Inferior parietal cortex (tissue), 1 donor: ENCODE measurements at regions not wholly inside any gene's neighbourhood (a gene's known extent, or its start where the extent isn't known, plus 50 kb on each side); places are given as distances from the start of the nearest gene placed in this dataset.
"Not testable (repeated sequence)": the region's sequence is repeated elsewhere in the genome, so short reads cannot be mapped to it uniquely, and the experiment has no call there.

ENCODE experiments used
- DNase-seq: peaks from one replicate; pipeline ENCODE4 v3.0.0-alpha.2; 2016; ENCODE audit errors: extremely low spot score

GRCh38 chr20:53773792-53774401 lies 180.3 kb upstream of the ZNF217 start:
- no peak for DNase-seq

GRCh38 chr20:53773066-53773791 lies 179.6 kb upstream of the ZNF217 start:
- not testable (repeated sequence) for DNase-seq

GRCh38 chr20:53769041-53769440 lies 175.4 kb upstream of the ZNF217 start:
- DNase-seq: no peak

- no peak for DNase-seq
These were observed 174.7 kb upstream of the ZNF217 start for GRCh38 chr20:53768329-53768728.

- no peak for DNase-seq
These were observed 173.7 kb upstream of the ZNF217 start for GRCh38 chr20:53767206-53767930.

- no peak for DNase-seq
These were observed 170.8 kb upstream of the ZNF217 start for GRCh38 chr20:53764415-53764800.

- DNase-seq: no peak
These were observed 170.2 kb upstream of the ZNF217 start for GRCh38 chr20:53763707-53764414.

GRCh38 chr20:53762423-53762798 lies 168.8 kb upstream of the ZNF217 start:
- not testable (repeated sequence) for DNase-seq

GRCh38 chr20:53760025-53760441 lies 166.4 kb upstream of the ZNF217 start:
- no peak for DNase-seq

- no peak for DNase-seq
These were observed 163.9 kb upstream of the ZNF217 start for GRCh38 chr20:53757472-53757913.

GRCh38 chr20:53755733-53756531 lies 162.3 kb upstream of the ZNF217 start:
- no peak for DNase-seq

GRCh38 chr20:53753880-53754459 lies 160.3 kb upstream of the ZNF217 start:
- no peak for DNase-seq

GRCh38 chr20:53752971-53753879 lies 159.6 kb upstream of the ZNF217 start:
- no peak for DNase-seq

GRCh38 chr20:53752583-53752970 lies 158.9 kb upstream of the ZNF217 start:
- DNase-seq: no peak

- no peak for DNase-seq
These were observed 158.1 kb upstream of the ZNF217 start for GRCh38 chr20:53751620-53752318.

GRCh38 chr20:53750827-53751619 lies 157.4 kb upstream of the ZNF217 start:
- DNase-seq: no peak

GRCh38 chr20:53749499-53749898 lies 155.9 kb upstream of the ZNF217 start:
- DNase-seq: no peak

- no peak for DNase-seq
These were observed 155.3 kb upstream of the ZNF217 start for GRCh38 chr20:53748821-53749421.
